Esophagus muscularis mucosa (tissue), 4 donors: ENCODE measurements at regions not wholly inside any gene's neighbourhood (a gene's known extent, or its start where the extent isn't known, plus 50 kb on each side); places are given as distances from the start of the nearest gene placed in this dataset.

Source experiments
- EP300 ChIP-seq: sonication (generic); formaldehyde crosslinking; IDR thresholded peaks from one replicate; pipeline ENCODE4 v1.6.1; 2017; ENCODE audit warnings: antibody characterized with exemption
- POLR2A ChIP-seq: fragments of 450-650 bp; IDR thresholded peaks from one replicate; pipeline ENCODE4 v1.6.1; 2017; ENCODE audit warnings: antibody characterized with exemption, moderate library complexity, mild to moderate bottlenecking, low read depth
- POLR2AphosphoS5 ChIP-seq, 2 donors: sonication (generic); formaldehyde crosslinking; IDR thresholded peaks; one replicate each; pipeline ENCODE4 v1.6.1; 2017; ENCODE audit warnings: antibody characterized with exemption in 2 of 2
- TF ChIP-seq, protein P1 (sequence below), 3 experiments: fragments of 200-600 bp in 2 of 3; fragments of 450-650 bp in 1 of 3; sonication (generic) in 2 of 3; IDR thresholded peaks; one replicate each; pipeline ENCODE4 v1.5.1; 2017 to 2019; ENCODE audit warnings: antibody characterized with exemption in 3 of 3, mild to moderate bottlenecking in 2 of 3, moderate library complexity in 1 of 3

DNA sequence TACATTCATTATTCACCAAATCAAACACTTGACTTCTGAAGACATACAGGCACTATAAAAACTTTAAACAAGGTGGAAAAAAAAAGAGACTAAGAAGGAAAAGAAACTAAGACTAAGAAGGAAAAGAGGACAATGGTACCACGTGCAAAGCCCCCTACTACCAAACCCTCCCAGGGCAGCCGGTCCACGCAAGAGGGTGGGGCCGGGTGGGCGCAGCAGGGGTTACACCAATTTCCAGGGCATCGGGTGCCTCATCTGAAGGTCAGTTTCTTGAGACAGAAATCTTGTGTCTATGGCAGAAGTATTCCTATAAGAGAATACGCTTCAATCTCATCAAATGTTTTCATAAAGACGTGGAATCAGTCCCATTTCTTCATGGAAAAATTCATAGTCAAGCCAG is 131.5 kb downstream of the NUFIP1 start:
- TF ChIP-seq, protein P1, sequence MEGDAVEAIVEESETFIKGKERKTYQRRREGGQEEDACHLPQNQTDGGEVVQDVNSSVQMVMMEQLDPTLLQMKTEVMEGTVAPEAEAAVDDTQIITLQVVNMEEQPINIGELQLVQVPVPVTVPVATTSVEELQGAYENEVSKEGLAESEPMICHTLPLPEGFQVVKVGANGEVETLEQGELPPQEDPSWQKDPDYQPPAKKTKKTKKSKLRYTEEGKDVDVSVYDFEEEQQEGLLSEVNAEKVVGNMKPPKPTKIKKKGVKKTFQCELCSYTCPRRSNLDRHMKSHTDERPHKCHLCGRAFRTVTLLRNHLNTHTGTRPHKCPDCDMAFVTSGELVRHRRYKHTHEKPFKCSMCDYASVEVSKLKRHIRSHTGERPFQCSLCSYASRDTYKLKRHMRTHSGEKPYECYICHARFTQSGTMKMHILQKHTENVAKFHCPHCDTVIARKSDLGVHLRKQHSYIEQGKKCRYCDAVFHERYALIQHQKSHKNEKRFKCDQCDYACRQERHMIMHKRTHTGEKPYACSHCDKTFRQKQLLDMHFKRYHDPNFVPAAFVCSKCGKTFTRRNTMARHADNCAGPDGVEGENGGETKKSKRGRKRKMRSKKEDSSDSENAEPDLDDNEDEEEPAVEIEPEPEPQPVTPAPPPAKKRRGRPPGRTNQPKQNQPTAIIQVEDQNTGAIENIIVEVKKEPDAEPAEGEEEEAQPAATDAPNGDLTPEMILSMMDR (IDR thresholded peaks at IDR 0.05) = no peak
- TF ChIP-seq POLR2A (no peak), POLR2AphosphoS5 (IDR thresholded peaks at IDR 0.05) (no peak), EP300 (no peak)
